ENCODE measurements at regions not wholly inside any gene's neighbourhood (a gene's known extent, or its start where the extent isn't known, plus 50 kb on each side); places are given as distances from the start of the nearest gene placed in this dataset.
"Not testable (repeated sequence)": the region's sequence is repeated elsewhere in the genome, so short reads cannot be mapped to it uniquely, and the experiment has no call there.

DNA sequence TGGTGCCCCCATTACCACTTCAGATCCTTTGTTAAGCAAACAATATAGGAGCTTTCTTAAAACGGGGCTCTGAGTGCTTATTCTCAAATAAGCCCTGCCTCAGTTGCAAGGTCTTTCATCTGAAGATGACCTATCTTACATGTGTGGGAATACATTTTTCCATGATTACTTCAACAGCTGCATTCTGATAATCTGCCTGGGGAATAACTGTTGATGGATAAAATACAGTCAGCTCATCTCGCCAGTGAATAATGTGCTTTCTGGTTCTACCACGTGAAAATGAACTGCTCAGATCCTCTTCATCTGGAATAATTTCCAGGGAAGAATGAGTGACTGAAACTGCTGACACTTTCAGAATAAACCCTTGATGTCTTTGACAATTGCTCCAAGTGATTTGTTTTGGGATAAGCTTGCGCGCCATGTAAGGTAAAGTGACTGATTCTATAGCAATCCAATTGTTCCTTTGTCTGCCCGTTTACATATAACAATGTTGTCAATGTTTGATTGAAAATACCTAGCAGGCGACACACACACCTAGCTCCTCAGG lies 161.3 kb downstream of the RTL9 start:
- no peak for DNase-seq

DNA sequence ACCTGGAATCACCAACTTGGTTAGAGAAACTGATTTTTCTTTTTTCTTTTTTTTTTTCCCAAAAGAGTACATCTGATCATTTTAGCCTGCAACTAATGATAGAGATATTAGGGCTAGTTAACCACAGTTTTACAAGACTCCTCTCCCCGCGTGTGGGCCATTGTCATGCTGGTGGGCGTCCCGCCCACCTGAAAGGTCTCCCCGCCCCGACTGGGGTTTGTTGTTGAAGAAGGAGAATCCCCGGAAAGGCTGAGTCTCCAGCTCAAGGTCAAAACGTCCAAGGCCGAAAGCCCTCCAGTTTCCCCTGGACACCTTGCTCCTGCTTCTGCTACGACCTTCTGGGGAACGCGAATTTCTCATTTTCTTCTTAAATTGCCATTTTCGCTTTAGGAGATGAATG lies 162.0 kb downstream of the RTL9 start:
- DNase-seq = not testable (repeated sequence)

DNA sequence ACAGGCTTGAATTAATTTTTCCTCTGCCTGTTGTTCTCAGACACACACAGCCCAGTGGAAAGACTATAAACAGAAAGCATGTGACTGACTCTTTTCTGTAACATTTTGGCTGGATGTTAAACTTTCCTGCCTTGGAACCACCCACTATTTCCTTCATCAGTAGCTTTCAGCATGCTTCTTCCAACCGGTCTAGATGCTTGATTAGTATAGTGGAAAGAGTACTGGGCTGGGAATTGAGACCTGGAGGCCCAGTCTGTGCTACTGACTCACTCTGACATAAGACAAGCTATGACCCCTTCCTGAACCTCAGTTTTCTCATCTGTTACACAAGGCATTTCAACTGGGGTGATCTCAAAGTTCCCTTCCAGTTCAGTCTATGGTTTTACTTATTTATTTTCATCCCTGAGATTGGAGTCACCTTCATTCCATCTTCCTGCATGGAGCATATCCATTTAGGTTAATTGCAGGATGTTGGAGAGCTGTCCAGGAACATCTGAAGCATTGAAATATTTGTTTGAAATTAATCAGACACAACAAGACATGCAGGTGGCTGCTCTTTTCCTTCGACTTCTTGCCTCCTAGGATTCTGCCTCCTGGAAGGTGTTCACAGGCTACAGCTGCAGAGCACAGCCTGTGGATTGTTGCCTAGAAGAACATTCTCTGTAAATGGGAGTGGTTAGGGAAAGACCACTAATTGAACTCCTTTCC lies 173.4 kb downstream of the RTL9 start:
- DNase-seq = no peak

DNA sequence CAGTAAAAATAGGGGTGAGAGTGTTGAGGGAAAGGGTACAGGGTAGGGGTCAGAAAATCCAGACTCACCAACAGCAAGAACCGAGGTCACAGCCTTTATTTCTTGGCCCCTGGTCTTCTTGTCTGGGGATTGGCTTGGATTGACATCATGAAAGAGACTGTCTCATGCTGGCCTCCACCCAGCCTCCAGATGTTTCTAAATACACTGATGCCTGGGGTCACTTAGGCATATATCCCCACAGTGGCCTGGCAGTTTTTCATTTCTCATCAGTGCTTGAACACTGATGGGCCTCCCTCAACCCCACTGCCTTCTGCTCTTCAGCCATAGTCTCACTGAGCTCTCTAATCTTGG lies 173.9 kb downstream of the RTL9 start:
- no peak for DNase-seq

DNA sequence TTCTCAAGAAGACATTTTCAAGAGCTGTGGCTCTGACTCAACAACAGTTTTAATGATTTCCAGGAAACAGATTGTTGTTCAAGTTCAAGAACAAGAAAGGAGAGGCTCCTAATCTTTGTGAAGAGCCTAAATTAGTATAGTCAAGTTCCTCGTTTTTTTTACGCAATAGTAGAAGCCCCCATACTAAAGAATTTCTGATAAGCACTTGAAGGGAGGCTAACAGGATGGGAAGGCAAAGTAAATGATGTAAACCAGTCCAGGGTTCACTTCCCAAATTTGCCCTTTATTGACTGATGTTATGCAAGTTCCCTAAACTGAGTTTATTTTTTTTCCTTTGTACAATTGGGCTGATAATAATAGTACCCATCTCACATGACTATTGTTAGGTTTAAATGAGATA lies 178.2 kb downstream of the RTL9 start:
- peak; percentile 10 for DNase-seq

DNA sequence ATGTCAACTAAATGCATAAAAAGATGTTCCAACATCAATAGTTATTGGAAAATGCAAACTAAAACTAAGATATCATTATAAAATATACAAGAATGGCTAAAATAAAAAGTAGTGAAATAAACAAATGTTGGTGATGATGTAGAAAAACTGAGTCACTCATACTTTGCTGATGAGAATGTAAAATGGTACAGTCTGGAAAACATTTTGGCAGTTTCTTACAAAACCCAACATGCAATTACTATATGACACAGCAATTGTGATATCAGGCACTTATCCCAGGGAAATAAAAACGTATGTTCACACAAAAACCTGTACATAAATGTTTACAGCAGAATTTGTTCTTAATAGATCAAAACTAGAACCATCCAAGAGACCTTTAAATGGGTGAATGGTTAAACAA lies 182.6 kb downstream of the RTL9 start:
- DNase-seq = no peak

DNA sequence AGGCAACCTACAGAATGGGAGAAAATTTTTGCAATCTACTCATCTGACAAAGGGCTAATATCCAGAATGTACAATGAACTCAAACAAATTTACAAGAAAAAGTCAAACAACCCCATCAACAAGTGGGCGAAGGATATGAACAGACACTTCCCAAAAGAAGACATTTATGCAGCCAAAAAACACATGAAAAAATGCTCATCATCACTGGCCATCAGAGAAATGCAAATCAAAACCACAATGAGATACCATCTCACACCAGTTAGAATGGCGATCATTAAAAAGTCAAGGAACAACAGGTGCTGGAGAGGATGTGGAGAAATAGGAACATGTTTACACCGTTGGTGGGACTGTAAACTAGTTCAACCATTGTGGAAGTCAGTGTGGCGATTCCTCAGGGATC lies 192.2 kb downstream of the RTL9 start:
- DNase-seq = not testable (repeated sequence)

DNA sequence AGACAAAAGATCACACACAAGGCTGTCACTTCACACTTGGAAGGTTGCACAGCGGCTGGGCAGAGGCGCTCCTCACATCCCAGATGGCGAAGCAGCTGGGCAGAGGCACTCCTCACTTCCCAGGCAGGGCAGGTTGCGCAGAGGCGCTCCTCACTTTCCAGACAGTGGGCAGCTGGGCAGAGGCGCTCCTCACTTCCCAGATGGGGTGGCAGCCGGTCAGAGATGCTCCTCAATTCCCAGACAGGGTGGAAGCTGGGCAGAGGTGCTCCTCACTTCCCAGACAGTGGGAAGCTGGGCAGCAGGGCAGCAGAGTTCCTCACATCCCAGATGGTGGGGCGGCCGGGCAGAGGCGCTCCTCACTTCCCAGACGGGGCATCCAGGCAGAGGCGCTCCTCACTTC lies 199.2 kb downstream of the RTL9 start:
- DNase-seq = no peak

DNA sequence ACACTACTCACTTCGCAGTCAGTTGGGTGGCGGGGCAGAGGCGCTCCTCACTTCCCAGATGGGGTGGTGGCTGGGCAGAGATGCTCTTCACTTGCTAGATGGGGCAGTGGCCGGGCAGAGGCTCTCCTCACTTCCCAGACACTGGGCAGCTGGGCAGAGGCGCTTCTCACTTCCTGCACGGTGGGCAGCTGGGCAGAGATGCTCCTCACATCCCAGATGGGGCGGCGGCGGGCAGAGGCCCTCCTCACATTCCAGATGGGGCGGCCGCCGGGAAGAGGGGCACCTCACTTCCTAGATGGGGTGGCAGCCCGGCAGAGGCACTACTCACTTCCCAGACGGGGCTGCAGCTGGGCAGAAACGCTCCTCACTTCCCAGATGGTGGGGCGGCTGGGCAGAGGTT lies 199.8 kb downstream of the RTL9 start:
- no peak for DNase-seq

DNA sequence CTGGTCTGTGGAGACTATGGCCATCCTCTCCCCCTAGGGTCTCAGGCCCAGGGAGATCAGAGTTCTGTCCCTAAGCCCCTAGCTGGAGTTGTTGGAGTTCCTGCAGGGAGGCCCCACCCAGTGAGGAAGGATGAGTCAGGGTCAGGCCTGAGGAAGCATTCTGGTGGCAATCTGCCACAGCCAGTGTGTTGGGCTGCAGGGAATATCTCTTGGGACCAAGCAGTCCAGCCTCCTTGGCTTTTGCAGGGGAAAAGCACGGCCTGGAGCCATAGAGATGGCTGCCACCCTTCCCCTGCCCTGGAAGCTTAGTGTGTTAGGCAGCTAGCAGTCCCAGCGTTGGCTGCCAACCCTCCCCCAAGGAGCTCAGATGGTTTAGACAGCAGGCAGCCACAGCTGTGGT lies 202.4 kb downstream of the RTL9 start:
- no peak for DNase-seq

DNA sequence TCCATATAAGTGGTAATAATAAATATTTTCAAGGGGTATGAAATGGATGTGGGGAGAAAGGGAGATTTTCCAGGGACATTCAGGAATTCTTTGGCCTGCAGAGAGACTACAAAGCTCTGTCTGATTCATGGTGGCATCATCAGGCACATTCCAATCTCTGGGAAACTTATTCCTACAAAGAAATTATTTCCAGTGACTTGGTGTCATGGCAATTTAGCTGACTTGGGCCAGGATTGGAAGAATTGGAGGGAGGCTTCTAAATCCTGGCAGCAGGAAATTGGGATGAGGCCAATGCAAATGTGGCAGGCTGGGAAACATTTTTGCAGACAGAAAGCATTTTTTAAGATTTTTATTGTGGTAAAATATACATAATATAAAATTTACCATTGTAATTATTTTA lies 204.6 kb downstream of the RTL9 start:
- DNase-seq = no peak

DNA sequence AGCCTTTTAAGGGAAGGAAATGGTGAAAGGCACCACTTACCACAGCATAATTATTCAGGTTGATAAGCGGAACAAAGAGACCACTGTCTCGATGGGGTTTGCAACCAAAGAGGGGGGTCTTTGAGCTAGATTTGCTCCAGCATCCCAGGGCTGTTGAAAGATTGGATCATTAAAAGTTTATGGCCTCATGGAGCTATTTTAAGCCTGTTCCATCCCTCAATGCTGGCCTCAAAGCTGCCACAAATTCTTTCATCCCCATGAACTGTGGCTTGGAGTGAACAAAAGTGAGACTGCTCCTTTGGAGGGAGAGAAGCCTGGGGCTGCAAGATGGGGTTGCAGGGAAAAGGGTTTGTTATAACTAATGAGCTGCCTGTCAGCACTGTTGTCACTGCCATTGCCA lies 209.8 kb downstream of the RTL9 start:
- no peak for DNase-seq

DNA sequence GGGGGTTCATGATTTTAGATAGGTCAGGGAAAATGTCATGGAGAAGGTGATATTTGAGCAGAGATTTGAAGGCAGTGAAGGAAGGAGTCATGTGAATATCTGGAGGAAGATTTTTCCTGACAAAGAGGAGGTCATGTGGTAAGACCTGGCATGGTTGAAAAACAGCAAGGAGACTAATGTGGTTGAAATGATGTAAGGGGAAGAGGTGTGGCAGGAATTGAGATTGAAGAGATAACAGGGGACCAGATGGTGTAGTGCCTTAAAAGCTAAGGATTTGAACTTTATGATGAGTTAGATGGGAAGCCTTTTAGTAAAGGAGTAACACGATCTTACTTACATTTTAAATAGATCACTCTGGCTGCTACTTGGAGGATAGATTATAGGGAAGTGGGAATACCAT lies 210.9 kb downstream of the RTL9 start:
- no peak for DNase-seq

DNA sequence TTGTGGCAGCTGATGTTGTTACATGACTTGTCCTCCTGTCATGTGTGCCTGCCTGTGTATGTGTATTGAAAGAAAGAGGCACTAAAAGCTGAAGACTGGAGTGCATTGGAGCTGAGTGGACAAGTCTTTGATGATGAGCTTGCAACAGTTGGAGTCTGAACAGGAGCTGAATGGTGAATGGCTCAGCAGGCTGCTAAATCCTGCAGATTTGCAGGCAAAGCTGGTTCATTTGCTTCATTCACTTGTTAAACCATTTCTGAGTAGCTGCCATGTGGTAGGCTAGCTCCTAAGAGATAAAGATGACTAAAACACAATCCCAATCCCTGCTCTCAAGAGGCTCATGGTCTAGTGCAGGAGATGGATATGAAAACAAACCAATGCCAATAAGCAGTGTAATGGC lies 217.3 kb downstream of the CHRDL1 start:
- no peak for DNase-seq

DNA sequence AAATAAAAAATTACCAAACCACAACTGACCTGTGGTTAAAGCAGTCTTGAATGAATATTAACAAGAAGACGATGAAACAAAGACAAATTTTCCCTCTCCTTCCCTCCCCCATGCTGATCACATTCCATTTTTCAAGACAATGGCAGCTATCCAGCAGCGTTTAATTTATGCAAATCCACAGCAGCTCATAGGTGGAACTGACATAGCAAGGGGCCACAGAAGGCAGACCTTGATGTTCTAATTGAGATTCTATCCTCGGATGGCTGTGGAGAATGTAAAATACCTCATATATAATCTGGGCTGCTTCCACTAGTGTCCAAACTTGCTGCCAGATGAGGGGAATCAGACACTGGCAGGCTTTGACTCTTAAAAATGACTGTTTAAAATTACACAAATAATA lies 211.5 kb downstream of the CHRDL1 start:
- DNase-seq = no peak

DNA sequence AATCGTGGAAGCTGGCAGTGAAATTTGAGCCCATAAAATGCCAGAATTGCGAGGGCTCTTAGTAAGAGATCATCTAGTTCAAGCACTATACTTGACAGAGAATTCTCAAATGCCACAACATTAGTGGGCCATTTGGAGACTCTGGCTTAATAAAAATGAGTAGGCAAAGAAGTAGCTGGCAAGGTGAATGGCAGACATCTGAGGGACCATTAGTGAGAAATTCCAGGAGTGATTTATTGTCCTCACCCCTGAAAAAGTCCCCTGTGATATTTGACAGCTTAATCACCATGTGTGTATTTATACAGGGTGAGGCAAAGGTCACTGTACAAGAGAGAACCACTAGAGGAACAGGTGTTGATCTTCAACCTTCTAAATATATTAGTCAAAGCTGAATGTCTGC lies 207.5 kb downstream of the CHRDL1 start:
- no peak for DNase-seq

DNA sequence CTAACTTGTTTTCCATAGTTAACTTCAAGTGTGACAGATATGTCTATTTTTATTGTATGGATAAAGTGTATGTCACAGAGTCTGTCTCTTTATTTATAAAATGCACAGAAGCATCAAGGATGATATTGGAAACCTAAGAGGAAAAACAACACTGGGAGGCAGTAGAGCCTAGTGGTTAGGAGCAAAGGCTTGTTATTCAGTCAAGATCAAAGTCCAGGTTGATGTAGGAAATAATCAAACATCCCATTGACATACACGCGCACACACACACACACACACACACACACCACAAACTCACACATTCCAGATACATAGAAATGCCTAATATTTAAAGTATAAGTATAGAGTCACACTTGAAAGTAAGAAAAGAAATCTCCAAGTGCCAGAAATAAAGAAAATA lies 206.8 kb downstream of the CHRDL1 start:
- no peak for DNase-seq

DNA sequence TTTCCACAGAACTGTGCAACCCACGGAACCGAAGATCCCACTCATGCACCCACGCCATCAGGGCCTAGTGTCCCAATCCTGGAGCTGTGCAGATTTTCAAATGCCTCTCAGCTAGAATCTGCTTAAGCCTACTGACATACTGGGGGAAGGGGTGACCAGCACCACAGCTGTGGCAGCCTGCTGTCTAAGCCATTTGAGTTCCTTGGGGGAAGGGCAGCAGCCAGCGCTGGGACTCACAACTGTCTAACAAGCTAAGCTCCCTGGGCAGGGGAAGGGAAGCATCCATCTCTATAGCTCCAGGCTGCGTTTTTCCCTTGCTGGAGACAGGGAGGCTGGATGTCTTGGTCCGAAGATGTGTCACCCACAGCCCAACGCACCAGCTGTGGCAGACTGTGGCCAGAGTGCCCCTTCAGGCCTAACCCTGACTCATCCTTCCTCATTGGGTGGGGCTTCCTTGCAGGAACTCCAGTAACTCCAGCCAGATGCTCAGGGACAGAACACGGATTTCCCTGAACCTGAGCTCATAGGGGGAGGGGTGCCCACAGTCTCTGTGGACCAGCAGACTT lies 194.8 kb downstream of the CHRDL1 start:
- DNase-seq = no peak

DNA sequence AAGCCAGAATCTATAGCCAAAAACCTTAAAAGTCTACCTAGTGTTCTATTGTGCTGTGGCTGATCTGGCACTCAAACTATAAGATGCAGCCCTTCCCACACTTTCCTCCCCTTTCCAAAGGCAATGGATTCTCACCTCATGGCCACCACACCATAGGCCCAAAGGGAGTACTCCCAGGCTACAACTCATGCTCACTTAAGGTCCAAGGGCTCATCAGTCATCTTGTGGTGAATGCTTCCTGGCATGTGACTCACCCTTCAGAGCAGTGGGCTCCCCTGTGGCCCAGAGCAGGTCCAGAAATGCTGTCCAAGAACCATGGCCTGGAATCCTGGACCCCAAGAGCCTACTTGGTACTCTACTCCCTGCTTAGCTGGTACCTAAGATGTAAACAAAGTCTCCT lies 181.0 kb downstream of the CHRDL1 start:
- DNase-seq = no peak

Measured in hematopoietic multipotent progenitor cell treated with erythropoietin and hydrocortisone succinate and interleukin-3 and kit ligand, for 6 days (in vitro differentiated cells).